Neural progenitor cell (in vitro differentiated cells): ENCODE measurements at regions not wholly inside any gene's neighbourhood (a gene's known extent, or its start where the extent isn't known, plus 50 kb on each side); places are given as distances from the start of the nearest gene placed in this dataset.
A peak's percentile ranks its signal among the peaks of the same experiment; 100 is the strongest.

Experiments
- DNase-seq: peaks from one replicate; pipeline ENCODE4 v3.0.0-alpha.2; 2016; ENCODE audit warnings: low spot score
- H2AFZ ChIP-seq: fragments of 200-600 bp; sonication (generic); replicated peaks from 2 replicates; pipeline ENCODE4 v1.6.1; 2016; ENCODE audit warnings: antibody characterized with exemption
- H3F3A ChIP-seq: fragments of 200-600 bp; sonication (generic); 2 replicates; pipeline ENCODE4 v1.6.1; 2016; ENCODE audit warnings: antibody characterized with exemption, low read depth
- H3K27ac ChIP-seq: fragments of 200-600 bp; sonication (generic); 2 replicates; pipeline ENCODE4 v1.5.1; 2016; ENCODE audit warnings: mild to moderate bottlenecking
- H3K27me3 ChIP-seq: fragments of 200-600 bp; sonication (generic); 2 replicates; pipeline ENCODE4 v1.6.1; 2016; ENCODE audit warnings: mild to moderate bottlenecking, moderate library complexity
- H3K36me3 ChIP-seq: fragments of 200-600 bp; sonication (generic); 2 replicates; pipeline ENCODE4 v1.5.1; 2016
- H3K4me1 ChIP-seq: fragments of 200-600 bp; sonication (generic); 2 replicates; pipeline ENCODE4 v1.6.1; 2016; ENCODE audit warnings: mixed run types
- H3K4me2 ChIP-seq: fragments of 200-600 bp; sonication (generic); 2 replicates; pipeline ENCODE4 v1.6.1; 2016
- H3K4me3 ChIP-seq: fragments of 200-600 bp; sonication (generic); 2 replicates; pipeline ENCODE4 v1.5.1; 2016
- H3K79me2 ChIP-seq: fragments of 200-600 bp; sonication (generic); 2 replicates; pipeline ENCODE4 v1.6.1; 2016; ENCODE audit warnings: low read depth
- H3K9ac ChIP-seq: fragments of 200-600 bp; sonication (generic); 2 replicates; pipeline ENCODE4 v1.6.1; 2016
- H3K9me3 ChIP-seq: fragments of 200-600 bp; sonication (generic); 2 replicates; pipeline ENCODE4 v1.5.1; 2016; ENCODE audit warnings: low read depth
- H4K20me1 ChIP-seq: fragments of 200-600 bp; sonication (generic); 2 replicates; pipeline ENCODE4 v1.6.1; 2016; ENCODE audit warnings: low read depth
- H3K27ac Mint-ChIP-seq: 3 replicates; pipeline ENCODE4 v1.8.0; 2021; ENCODE audit warnings: mixed read lengths
- H3K27me3 Mint-ChIP-seq: 2 replicates; pipeline ENCODE4 v1.8.0; 2022; ENCODE audit warnings: low read depth, mild to moderate bottlenecking, inconsistent platforms, moderate library complexity, mixed read lengths; ENCODE audit not compliant: insufficient read depth
- H3K36me3 Mint-ChIP-seq: 3 replicates; pipeline ENCODE4 v1.8.0; 2021; ENCODE audit warnings: mixed read lengths
- H3K4me1 Mint-ChIP-seq: 3 replicates; pipeline ENCODE4 v1.8.0; 2021; ENCODE audit warnings: mixed read lengths
- H3K4me3 Mint-ChIP-seq: 3 replicates; pipeline ENCODE4 v1.8.0; 2021; ENCODE audit warnings: mild to moderate bottlenecking, moderate library complexity, mixed read lengths
- H3K9me3 Mint-ChIP-seq: 3 replicates; pipeline ENCODE4 v1.8.0; 2020; ENCODE audit warnings: mixed read lengths
- EZH2 ChIP-seq: fragments of 200-600 bp; sonication (generic); IDR thresholded peaks from 2 replicates; pipeline ENCODE4 v1.6.1; 2017; ENCODE audit warnings: antibody characterized with exemption, mild to moderate bottlenecking, moderate library complexity
- EZH2phosphoT487 ChIP-seq: fragments of 200-600 bp; sonication (generic); IDR thresholded peaks from 2 replicates; pipeline ENCODE4 v1.6.1; 2017; ENCODE audit warnings: antibody characterized with exemption
- TF ChIP-seq, protein P1 (sequence below): fragments of 200-600 bp; sonication (generic); IDR thresholded peaks from 2 replicates; pipeline ENCODE4 v1.5.1; 2017; ENCODE audit warnings: antibody characterized with exemption, mild to moderate bottlenecking

DNA sequence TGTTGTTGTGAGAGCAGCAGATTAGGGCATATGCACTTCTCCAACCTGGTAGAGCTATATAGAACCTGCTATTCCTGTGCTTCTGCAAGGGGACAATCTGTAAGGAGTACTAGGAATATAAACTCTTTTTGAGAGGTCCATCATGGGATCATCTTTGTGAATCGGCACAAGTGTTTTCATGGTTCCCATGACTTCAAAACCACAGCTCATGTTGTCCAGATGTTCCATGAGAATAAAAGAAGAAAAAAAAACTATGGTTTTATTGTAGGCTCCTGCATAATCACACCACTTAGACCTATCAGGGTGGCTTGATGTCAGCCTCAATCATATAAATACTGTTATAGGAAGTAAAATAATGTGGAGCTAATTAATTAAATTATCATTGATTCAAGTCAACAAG is 311.4 kb upstream of the ATP2B1 start:
- H3K9ac ChIP-seq, result no peak overlapping the region
- H3K4me2 ChIP-seq, result no peak overlapping the region
- H3F3A ChIP-seq, result no peaks in the 10 kb centered on the region
- no peak overlapping the region for H3K4me3 Mint-ChIP-seq
- H3K4me1 Mint-ChIP-seq, result peaks cover 3% of the 10 kb centered on the region
- peaks cover 4% of the 10 kb centered on the region for H3K4me1 ChIP-seq
- no peaks in the 10 kb centered on the region for H3K36me3 ChIP-seq
- H3K36me3 Mint-ChIP-seq, result no peaks in the 10 kb centered on the region
- H3K4me3 ChIP-seq, result no peak overlapping the region
- no peak for DNase-seq
- H3K27ac ChIP-seq, result no peak overlapping the region
- no peaks in the 10 kb centered on the region for H4K20me1 ChIP-seq
- no peaks in the 10 kb centered on the region for H3K27me3 Mint-ChIP-seq
- TF ChIP-seq, protein P1, sequence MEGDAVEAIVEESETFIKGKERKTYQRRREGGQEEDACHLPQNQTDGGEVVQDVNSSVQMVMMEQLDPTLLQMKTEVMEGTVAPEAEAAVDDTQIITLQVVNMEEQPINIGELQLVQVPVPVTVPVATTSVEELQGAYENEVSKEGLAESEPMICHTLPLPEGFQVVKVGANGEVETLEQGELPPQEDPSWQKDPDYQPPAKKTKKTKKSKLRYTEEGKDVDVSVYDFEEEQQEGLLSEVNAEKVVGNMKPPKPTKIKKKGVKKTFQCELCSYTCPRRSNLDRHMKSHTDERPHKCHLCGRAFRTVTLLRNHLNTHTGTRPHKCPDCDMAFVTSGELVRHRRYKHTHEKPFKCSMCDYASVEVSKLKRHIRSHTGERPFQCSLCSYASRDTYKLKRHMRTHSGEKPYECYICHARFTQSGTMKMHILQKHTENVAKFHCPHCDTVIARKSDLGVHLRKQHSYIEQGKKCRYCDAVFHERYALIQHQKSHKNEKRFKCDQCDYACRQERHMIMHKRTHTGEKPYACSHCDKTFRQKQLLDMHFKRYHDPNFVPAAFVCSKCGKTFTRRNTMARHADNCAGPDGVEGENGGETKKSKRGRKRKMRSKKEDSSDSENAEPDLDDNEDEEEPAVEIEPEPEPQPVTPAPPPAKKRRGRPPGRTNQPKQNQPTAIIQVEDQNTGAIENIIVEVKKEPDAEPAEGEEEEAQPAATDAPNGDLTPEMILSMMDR, result no peak
- TF ChIP-seq EZH2phosphoT487 (no peak), EZH2 (no peak)
- no peak overlapping the region for H3K27ac Mint-ChIP-seq
- no peak overlapping the region for H2AFZ ChIP-seq
- H3K27me3 ChIP-seq, result no peaks in the 10 kb centered on the region
- no peaks in the 10 kb centered on the region for H3K9me3 ChIP-seq
- no peaks in the 10 kb centered on the region for H3K79me2 ChIP-seq
- H3K9me3 Mint-ChIP-seq, result no peaks in the 10 kb centered on the region

DNA sequence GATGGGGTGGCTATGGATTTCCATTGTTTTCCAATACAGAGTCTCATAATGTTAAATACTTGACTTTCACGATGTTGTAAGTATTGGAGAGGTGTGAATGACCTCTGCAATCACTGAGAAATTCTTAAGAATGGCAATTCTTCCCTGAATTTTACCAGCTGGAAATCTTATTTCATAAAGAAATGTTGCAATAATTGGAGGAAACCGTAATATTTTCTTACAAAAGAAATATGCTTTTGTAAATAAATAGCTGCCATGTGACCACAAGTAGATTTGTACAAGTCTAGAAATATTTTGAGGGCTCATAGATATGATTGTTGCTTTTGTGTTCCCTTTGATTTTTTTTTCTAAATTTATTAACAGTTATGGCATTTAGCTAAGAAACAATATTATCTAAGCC is 308.7 kb upstream of the ATP2B1 start:
- Histone ChIP-seq H3K4me2 (no peak overlapping the region), H4K20me1 (no peaks in the 10 kb centered on the region), H3K27ac (no peak overlapping the region), H3K27me3 (no peaks in the 10 kb centered on the region), H3F3A (no peaks in the 10 kb centered on the region), H3K9ac (no peak overlapping the region), H3K4me3 (no peak overlapping the region), H3K4me1 (no peaks in the 10 kb centered on the region), H3K36me3 (no peaks in the 10 kb centered on the region), H3K79me2 (no peaks in the 10 kb centered on the region), H3K9me3 (no peaks in the 10 kb centered on the region), H2AFZ (no peak overlapping the region)
- TF ChIP-seq EZH2 (no peak), EZH2phosphoT487 (no peak)
- TF ChIP-seq, protein P1, result no peak
- DNase-seq, result no peak
- peaks cover 7% of the 10 kb centered on the region for H3K4me1 Mint-ChIP-seq
- H3K9me3 Mint-ChIP-seq, result no peaks in the 10 kb centered on the region
- no peaks in the 10 kb centered on the region for H3K36me3 Mint-ChIP-seq
- H3K27ac Mint-ChIP-seq, result no peak overlapping the region
- H3K4me3 Mint-ChIP-seq, result no peak overlapping the region
- H3K27me3 Mint-ChIP-seq, result no peaks in the 10 kb centered on the region

DNA sequence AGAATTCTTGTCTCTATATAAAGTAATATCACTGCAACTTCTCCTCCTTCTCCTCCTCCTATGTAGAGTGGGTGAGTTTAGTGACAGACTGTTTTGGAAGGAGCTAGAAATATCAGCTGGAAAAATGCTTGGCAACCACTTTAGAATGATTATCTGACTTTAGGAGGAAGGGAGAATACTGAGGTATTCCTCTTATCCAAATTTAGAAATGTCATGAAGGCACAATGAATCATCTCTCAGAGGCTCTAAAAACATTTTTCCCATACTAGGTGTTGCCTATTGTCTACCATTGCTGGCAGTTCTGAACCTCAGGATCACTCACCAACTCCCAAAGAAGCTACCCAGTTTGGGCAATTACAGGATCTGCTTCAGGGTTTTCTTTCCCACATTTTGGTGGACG is 306.6 kb upstream of the ATP2B1 start:
- H3K4me1 ChIP-seq, result no peaks in the 10 kb centered on the region
- no peak overlapping the region for H3K4me3 ChIP-seq
- H3K9me3 Mint-ChIP-seq, result no peaks in the 10 kb centered on the region
- peaks cover 2% of the 10 kb centered on the region for H3K27me3 Mint-ChIP-seq
- H3K79me2 ChIP-seq, result no peaks in the 10 kb centered on the region
- TF ChIP-seq EZH2 (no peak), EZH2phosphoT487 (no peak)
- TF ChIP-seq, protein P1, result no peak
- no peaks in the 10 kb centered on the region for H3K9me3 ChIP-seq
- no peaks in the 10 kb centered on the region for H3K36me3 Mint-ChIP-seq
- H3K36me3 ChIP-seq, result no peaks in the 10 kb centered on the region
- no peak overlapping the region for H3K4me2 ChIP-seq
- H3K4me1 Mint-ChIP-seq, result peaks cover 9% of the 10 kb centered on the region
- no peak overlapping the region for H2AFZ ChIP-seq
- no peaks in the 10 kb centered on the region for H3F3A ChIP-seq
- no peak overlapping the region for H3K4me3 Mint-ChIP-seq
- H3K27me3 ChIP-seq, result no peaks in the 10 kb centered on the region
- H3K27ac ChIP-seq, result no peak overlapping the region
- no peak overlapping the region for H3K9ac ChIP-seq
- H3K27ac Mint-ChIP-seq, result no peak overlapping the region
- H4K20me1 ChIP-seq, result no peaks in the 10 kb centered on the region
- DNase-seq, result no peak

DNA sequence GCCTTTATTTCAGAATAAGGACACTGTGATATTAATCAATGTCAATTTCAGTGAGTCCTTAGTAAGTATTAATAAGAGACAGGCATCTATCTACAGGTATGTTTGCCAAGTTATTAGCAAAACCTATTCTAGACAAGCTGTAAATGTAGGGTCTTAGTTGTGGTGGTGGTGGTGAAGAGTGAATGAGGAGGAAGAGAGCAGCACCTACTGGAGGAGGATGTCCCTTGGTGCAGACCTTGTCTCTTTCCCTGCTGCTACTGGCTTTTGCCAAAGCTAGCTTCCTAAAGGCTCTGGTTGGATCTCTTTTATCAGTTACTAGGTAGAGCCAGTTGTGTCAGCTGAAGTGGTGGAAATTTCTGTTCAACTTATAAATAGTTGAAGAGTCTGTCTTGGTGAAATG is 304.8 kb upstream of the ATP2B1 start:
- no peak overlapping the region for H2AFZ ChIP-seq
- Mint-ChIP-seq H3K36me3 (no peaks in the 10 kb centered on the region), H3K27ac (peak overlapping the region; percentile 43), H3K4me1 (peaks cover 14% of the 10 kb centered on the region), H3K27me3 (peaks cover 2% of the 10 kb centered on the region), H3K4me3 (no peak overlapping the region), H3K9me3 (no peaks in the 10 kb centered on the region)
- no peak overlapping the region for H3K9ac ChIP-seq
- no peaks in the 10 kb centered on the region for H3K27me3 ChIP-seq
- no peak overlapping the region for H3K4me3 ChIP-seq
- H3K79me2 ChIP-seq, result no peaks in the 10 kb centered on the region
- no peaks in the 10 kb centered on the region for H3K36me3 ChIP-seq
- no peak overlapping the region for H3K27ac ChIP-seq
- no peaks in the 10 kb centered on the region for H4K20me1 ChIP-seq
- H3F3A ChIP-seq, result no peaks in the 10 kb centered on the region
- no peaks in the 10 kb centered on the region for H3K4me1 ChIP-seq
- no peaks in the 10 kb centered on the region for H3K9me3 ChIP-seq
- H3K4me2 ChIP-seq, result no peak overlapping the region
- no peak for TF ChIP-seq EZH2
- TF ChIP-seq, protein P1, result peak; percentile 44
- no peak for TF ChIP-seq EZH2phosphoT487
- DNase-seq, result peak; percentile 38
